GM12865 (cell line): ENCODE measurements at regions not wholly inside any gene's neighbourhood (a gene's known extent, or its start where the extent isn't known, plus 50 kb on each side); places are given as distances from the start of the nearest gene placed in this dataset.

ENCODE experiments used
- DNase-seq: peaks from one replicate; pipeline ENCODE4 v3.0.0; 2010; ENCODE audit warnings: low read depth
- H3K4me3 ChIP-seq: 2 replicates; pipeline ENCODE4 v1.5.1; 2011; ENCODE audit warnings: mild to moderate bottlenecking, low read depth, low read length, control low read depth
- TF ChIP-seq, protein P1 (sequence below): IDR thresholded peaks from 2 replicates; pipeline ENCODE4 v1.5.1; 2011; ENCODE audit warnings: low read length, control low read depth, low read depth, inconsistent platforms; ENCODE audit not compliant: insufficient read depth; ENCODE audit errors: missing control alignments

DNA sequence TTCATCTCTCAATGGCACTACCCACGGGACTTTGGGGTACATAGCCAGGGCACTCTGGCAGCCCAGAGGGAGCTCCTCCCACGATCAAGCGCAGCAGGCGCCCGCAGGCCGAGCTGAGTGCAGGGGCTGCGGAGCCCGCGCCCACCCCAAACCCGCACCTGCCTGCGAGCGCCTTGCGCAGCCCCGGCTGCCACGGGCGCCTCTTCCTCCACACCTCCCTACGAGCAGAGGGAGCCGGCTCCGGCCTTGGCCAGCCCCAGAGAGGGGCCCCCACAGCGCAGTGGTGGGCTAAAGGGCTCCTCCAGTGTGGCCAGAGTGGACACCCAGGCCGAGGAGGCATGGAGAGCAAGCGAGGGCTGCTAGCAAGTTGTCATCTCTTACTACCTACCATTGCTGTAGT lies 165.2 kb downstream of the UBE2E3 start:
- TF ChIP-seq, protein P1, sequence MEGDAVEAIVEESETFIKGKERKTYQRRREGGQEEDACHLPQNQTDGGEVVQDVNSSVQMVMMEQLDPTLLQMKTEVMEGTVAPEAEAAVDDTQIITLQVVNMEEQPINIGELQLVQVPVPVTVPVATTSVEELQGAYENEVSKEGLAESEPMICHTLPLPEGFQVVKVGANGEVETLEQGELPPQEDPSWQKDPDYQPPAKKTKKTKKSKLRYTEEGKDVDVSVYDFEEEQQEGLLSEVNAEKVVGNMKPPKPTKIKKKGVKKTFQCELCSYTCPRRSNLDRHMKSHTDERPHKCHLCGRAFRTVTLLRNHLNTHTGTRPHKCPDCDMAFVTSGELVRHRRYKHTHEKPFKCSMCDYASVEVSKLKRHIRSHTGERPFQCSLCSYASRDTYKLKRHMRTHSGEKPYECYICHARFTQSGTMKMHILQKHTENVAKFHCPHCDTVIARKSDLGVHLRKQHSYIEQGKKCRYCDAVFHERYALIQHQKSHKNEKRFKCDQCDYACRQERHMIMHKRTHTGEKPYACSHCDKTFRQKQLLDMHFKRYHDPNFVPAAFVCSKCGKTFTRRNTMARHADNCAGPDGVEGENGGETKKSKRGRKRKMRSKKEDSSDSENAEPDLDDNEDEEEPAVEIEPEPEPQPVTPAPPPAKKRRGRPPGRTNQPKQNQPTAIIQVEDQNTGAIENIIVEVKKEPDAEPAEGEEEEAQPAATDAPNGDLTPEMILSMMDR = no peak
- no peak for DNase-seq
- H3K4me3 ChIP-seq = no peak overlapping the region

DNA sequence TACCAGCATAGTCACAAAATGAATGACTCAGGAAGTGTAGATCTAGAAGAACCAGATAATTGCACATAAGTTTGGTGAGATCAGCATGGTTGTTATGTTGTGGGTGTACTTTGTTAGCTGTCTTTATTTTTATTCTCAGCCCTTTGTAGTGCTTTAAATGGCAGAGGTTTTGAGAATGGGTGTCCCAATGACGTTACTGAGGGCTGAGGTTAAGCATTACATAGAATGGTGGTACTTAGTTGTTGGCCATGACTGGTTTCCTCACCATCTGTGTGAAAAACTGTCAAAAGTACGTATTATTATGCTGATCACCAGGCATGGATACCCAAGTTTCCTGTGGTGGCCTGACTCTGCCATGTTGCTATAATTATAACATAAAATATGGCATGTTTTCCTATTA lies 165.8 kb downstream of the UBE2E3 start:
- TF ChIP-seq, protein P1 = no peak
- H3K4me3 ChIP-seq = no peak overlapping the region
- DNase-seq = no peak

DNA sequence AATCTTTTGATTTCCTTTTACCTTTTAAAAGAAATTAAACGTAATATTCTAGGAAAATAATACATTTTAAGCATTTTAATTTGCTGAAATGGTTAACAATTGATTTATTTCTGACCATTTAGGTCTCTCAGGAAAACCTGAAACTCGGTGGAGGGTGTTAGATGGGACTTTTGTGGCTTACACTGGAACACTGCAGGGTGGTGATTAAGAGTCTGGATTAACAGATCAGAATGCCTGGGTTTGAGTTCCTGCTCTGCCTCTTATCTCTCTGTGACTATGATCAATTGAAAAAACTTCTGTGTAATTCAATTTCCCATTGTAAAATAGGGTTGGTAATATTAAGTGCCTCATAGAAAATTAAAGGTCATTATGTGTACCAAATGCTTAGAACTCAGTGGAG lies 168.7 kb downstream of the UBE2E3 start:
- H3K4me3 ChIP-seq = no peak overlapping the region
- no peak for DNase-seq
- TF ChIP-seq, protein P1 = no peak

DNA sequence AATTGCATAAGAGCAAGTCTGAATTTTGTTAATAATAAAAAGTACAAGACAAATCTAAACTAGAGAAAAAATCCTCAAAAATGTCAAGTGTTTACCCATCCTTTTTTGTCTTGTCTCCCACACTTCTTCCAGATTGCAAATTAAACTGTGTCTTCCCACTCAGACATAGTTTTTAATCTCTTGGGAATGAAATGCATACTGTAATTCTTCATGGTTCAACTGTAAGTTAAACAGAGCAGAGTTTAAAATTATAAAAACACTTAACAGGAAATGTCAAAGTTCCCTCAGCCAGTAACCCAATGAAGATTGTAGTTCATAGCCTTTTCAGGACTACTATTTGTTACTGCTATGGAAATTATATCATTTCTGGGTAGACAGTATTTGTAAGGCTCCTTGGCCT lies 171.8 kb downstream of the UBE2E3 start:
- DNase-seq = no peak
- H3K4me3 ChIP-seq = no peak overlapping the region
- TF ChIP-seq, protein P1 = no peak

DNA sequence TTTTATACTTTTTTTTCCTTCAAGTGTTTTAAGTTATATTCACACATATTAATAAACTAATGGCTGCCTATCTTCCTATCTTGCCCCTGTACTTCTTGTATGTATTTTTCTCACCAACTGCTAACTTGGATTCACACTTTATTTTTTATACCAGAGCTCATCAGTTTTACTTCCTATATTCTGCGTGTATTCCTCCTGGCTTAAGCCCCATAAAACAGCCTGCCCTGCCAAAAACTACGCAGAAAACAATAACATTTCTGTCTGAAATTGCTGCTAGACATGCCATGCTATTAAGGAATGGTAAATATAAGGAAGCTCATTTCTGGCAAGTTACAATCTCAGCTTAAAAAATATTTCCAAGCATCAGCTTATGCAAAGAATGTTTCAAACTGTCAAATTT lies 172.3 kb downstream of the UBE2E3 start:
- DNase-seq = no peak
- TF ChIP-seq, protein P1 = no peak
- H3K4me3 ChIP-seq = no peak overlapping the region

DNA sequence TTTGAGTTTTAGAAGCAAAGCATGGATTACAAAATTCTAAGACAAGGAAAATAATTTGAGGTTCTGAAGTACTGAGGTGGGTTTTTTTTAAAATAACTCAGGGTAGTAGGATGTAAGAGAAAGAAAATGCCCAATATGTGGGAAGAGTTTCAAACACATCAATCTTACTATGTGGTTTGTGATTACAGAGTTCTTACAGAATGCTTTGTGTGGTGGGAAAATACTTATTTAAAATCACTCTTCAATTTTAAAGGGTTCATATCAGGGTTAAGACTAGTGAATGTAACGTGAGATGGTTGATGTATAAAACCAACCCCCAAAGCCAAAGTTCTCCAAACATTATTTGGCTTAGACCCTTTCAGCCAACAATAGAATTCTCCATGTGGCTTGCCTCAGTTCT lies 173.5 kb downstream of the UBE2E3 start:
- no peak for DNase-seq
- TF ChIP-seq, protein P1 = no peak
- H3K4me3 ChIP-seq = no peak overlapping the region

DNA sequence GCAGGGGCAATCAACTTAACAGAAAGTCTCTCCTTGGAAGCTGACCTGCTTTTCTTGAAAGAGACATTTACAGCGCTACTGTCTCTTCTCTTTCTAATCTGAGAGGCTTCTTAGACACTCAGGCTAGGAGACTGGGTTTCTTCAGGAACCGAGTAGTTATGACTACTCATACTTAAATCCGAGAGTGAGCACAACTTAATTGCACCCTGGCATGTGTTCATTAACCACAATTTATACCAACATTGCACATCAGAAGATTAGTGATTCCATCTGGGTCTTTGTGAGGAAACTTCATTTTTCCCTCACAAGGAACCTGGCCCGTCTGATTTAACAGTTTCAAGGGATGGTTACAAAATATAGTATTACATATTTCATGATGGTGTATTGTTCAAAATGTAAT lies 176.9 kb downstream of the UBE2E3 start:
- TF ChIP-seq, protein P1 = no peak
- H3K4me3 ChIP-seq = no peak overlapping the region
- no peak for DNase-seq
